Frontal cortex (tissue), 4 donors: ENCODE measurements at regions not wholly inside any gene's neighbourhood (a gene's known extent, or its start where the extent isn't known, plus 50 kb on each side); places are given as distances from the start of the nearest gene placed in this dataset. TPM values are rescaled to one million over a fixed set of nuclear protein-coding genes. Genes with fewer than 3 reads are reported as not detected.
"Not testable (repeated sequence)": the region's sequence is repeated elsewhere in the genome, so short reads cannot be mapped to it uniquely, and the experiment has no call there.

Experiments
- DNase-seq, 2 donors: peaks; one replicate each; pipeline ENCODE4 v3.0.0; 2012; ENCODE audit warnings: low spot score in 2 of 2
- FAIRE-seq: peaks from 2 replicates; lab custom pipeline; 2012; peaks lifted over from hg19 to GRCh38; lab: Jason Lieb, UNC
- small RNA-seq: library from RNA; depleted of rRNA; stranded (forward); fragments of <200 nt; gene quantifications from one replicate; pipeline ENCODE3, GENCODE V24; 2014
- donor health status: control.
- donor health status: control.
- donor health status: control.

DNA sequence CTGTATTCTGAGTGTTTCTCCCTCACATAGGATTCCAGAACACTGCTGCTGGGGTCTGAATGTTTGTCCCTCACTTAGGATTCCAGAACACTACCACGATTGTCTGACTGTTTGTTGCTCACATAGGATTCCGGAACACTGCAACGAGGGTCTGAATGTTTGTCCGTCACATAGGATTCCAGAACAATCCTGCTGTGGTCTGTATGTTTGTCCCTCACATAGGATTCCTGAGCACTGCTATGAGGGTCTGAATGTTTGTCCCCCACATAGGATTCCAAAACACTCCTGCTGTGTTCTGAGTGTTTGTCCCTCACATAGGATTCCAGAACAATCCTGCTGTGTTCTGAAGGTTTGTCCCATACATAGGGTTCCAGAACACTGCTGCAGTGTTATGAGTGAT, 215.8 kb downstream of the FOXD4L6 start:
- DNase-seq, FAIRE-seq: not testable (repeated sequence)

DNA sequence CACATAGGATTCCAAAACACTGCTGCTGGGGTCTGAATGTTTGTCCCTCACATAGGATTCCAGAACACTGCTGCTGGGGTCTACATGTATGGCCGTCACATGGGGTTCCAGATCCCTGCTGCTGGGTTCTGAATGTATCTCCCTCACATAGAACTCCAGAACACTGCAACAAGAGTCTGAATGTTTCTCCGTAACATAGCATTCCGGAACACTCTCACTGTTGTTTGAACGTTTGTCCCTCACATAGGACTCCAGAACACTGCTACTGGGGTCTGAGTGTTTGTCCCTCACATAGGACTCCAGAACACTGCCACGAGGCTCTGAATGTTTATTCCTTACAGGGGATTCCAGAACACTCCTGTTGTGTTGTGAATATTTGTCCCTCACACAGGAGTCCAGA, 216.8 kb downstream of the FOXD4L6 start:
- DNase-seq (no peak), FAIRE-seq (no peak)

DNA sequence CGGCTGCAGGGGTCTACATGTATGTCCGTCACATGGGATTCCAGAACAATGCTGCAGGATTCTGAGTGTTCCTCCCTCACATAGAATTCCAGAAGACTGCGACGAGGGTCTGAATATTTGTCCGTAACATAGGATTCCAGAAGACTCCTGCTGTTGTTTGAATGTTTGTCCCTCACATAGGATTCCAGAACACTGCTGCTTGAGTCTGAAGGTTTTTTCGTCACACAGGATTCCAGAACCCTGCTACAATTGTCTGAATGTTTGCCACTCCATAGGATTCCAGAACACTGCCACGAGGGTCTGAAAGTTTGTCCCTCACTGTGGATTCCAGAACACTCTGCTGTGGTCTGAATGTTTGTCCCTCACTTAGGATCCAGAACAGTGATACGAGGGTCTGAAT, 217.5 kb downstream of the FOXD4L6 start:
- not testable (repeated sequence) for DNase-seq, FAIRE-seq

DNA sequence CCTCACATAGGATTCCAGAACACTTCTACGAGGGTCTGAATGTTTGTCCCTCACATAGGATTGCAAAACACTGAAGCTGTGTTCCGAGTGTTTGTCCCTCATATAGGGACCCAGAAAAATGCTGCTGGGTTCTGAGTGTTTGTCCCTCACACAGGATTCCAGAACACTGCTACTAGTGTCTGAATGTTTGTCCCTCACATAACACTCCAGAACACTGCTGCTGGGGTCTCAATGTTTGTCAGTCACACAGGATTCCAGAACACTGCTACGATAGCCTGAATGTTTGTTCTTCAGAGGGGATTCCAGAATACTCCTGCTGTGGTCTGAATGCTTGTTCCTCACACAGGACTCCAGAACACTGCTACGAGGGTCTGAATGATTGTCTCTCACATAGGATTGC, 218.7 kb downstream of the FOXD4L6 start:
- FAIRE-seq (no peak), DNase-seq (no peak)

DNA sequence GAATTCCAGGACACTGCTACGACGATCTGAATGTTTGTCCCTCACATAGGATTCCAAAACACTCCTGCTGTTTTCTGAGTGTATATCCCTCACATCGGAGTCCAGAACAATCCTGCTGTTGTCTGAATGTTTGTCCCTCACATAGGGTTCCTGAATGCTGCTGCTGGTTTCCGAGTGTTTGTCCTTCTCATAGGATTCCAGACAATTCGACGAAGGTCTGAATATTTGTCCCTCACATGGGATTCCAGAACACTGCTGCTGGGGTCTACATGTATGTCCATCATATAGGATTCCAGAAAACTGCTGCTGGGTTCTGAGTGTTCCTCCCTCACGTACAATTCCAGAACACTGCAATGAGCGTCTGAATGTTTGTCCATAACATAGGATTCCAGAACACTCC, 219.4 kb downstream of the FOXD4L6 start:
- FAIRE-seq, DNase-seq: not testable (repeated sequence)

DNA sequence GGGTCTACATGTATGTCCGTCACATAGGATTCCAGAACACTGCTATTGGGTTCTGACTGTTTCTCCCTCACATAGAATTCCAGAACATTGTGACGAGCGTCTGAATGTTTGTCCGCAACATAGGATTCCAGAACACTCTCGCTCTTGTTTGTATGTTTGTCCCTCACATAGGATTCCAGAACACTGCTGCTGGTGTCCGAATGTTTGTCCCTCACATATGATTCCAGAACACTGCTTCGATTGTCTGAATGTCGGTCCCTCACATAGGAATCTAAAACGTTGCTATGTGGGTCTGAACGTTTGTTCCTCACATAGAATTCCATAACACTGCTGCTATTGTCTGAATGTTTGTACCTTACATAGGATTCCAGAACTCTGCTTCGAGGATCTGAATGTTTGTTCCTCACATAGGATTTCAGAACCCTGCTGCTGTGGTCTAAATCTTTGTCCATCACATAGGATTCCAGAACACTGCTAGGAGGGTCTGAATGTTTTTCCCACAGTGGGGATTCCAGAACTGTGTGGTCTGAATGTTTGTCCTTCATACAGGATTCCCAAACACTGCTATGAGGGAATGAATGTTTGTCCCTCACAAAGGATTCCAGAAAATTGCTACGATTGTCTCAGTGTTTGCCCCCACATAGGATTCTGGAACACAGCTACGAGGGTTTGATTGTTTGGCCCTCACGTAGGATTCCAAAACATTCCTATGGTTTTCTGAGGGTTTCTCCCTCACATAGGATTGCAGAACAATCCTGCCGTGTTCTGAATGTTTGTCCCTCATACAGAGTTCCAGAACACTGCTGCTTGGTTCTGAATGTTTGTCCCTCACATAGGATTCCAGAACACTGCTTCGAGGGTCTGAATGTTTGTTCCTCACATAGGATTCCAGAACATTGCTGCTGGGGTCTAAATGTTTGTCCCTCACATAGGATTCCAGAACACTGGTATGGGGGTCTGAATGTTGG, 220.5 kb downstream of the FOXD4L6 start:
- DNase-seq: no peak
- no peak for FAIRE-seq

DNA sequence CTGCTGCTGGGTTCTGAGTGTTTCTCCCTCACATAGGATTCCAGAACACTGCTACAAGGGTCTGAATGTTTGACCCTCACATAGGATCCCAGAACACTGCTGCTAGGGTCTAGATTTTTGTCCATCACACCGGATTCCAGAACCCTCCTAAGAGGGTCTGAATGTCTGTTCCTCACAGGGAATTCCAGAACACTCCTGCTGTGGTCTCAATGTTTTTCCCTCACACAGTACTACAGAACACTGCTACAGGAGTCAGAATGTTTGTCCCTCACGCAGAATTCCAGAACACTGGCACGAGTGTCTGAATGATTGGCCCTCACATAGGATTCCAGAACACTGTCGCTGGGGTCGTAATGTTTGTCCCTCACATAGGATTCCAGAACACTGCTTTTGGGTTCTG, 221.6 kb downstream of the FOXD4L6 start:
- not testable (repeated sequence) for FAIRE-seq, DNase-seq

DNA sequence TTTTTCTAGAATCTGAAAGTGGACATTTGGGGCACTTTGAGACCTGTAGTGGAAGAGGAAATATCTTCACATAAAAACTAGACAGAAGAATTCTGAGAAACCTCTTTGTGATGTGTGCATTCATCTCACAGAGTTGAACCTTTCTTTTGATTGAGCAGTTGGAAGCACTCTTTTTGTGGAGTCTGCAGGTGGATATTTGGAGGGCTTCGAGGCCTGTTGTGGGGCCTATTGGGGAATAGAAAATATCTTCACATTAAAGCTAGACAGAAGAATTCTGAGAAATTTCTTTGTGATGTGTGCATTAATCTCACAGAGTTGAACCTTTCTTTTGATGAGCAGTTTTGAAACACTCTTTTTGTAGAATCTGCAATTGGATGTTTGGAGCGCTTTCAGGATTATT, 236.2 kb downstream of the FOXD4L6 start:
- FAIRE-seq, DNase-seq: not testable (repeated sequence)

DNA sequence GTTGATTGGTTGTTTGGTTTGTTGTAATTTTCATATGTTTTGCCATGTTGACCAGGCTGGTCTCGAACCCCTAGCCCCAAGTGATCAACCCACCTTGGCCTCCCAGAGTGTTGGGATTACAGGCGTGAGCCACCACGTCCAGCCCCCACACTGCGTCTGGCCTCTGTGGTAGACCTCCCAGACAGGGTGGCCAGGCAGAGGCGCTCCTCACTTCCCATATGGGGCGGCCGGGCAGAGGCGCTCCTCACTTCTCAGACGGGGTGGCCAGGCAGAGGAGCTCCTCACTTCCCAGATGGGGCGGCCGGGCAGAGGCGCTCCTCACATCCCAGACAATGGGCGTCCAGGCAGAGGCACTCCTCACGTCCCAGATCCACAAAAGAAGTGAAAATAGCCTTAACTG, 242.6 kb downstream of the FOXD4L6 start:
- FAIRE-seq, DNase-seq: not testable (repeated sequence)

DNA sequence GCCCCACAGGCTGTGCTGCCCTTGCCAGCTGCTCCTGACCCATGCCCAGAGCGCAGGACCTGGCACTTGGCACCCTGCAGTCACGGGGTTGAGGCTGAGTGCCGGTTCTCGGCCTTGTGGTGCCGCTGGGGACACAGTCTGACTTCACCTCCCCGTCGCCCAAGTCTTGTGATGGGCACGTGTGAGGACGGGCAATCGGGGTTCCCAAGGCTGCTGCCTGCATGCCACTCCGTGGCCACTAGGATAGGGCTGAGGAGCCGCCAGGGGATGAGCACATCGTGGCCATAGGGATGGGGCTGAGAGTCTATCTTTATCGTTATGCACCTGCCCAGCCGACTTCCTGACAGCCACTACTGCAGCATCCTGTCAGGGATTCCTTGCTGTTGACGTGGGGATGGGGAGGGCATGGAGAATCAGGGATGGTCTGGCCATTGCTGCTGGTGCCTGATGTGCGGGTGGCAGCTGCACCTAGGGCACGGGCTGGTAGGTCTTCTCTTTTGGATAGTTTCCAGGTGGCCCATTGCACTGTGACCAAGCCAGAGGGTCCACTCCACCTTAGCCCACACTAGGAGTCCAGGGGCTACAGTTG, 243.5 kb downstream of the FOXD4L6 start:
- not testable (repeated sequence) for DNase-seq, FAIRE-seq

DNA sequence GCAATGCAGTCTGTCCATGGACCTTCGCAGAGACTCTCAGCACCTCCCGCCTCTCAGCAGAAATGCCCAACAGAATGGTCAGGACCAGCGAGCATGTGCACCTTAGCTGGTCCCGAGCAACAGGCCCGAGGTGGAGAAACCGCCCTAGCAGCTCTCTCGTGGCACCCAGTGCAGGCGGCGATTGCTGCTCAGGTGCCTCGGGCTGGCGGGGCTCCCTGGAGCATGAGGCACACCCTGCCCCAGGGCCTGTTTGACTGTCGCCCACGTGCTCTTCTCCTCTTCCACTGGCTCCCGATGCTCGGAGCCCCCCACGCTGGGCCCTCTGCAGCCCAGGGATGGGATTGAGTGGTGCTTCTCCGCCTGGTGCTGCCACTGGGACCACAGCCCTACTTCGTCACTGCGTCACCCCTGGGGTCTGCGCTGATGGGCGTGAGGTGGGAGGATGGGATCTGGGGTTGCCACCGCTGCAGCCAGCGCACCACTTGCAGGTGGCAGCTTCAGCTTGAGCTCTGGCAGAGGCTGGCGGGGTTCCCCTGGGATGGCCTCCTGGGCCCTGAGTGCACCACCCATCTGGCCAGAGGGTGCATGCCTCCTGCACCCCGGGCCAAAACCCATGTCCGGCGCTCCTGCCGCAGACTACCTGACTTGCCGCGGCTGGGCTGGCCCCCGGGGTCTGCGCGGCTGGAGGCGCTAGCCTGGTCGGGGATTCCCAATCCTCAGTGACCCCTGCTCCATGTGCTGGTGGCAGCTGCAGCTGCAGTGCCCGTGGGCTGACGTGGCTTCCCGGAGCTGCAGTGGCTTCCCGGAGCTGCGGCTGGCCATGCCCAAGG, 244.2 kb downstream of the FOXD4L6 start:
- DNase-seq (no peak), FAIRE-seq (no peak)

DNA sequence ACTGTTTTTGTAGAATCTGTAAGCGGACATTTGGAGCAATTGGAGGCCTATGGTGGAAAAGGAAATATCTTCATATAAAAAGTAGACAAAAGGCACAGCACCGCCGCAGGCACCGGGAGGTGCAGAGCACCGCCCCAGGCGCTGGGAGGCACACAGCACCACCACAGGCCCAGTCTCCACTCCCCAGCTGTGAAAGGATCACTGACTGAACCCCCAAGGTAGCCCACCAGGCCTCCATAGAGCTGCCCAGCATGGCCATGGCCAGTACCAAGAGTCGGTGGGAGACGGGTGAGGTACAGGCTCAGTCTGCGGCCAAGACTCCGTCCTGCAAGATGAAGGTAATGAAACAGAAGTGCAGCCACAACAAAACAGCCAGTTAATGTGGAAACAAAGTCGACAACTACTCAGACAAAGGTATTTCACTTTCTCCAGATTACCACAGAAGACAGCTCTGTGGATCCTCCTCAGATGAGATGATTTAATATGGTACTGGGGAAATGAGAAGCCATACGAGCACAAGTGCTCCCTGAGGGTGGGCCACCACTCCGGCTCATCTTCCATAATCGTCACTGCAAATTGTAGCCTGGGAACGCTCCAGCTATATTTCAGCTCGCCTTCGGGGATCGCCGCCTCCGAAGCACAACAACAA, 244.9 kb downstream of the FOXD4L6 start:
- not testable (repeated sequence) for DNase-seq, FAIRE-seq

DNA sequence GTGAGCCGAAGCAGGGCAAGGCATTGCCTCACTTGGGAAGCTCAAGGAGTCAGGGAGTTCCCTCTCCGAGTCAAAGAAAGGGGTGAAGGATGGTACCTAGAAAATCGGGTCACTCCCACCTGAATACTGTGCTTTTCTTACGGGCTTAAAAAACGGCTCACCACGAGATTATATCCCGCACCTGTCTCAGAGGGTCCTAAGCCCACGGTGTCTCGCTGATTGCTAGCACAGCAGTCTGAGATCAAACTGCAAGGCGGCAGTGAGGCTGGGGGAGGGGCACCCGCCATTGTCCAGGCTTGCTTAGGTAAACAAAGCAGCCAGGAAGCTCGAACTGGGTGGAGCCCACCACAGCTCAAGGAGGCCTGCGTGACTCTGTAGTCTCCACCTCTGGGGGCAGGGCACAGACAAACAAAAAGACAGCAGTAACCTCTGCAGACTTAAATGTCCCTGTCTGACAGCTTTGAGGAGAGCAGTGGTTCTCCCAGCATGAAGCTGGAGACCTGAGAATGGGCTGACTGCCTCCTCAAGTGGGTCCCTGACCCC, 254.7 kb downstream of the FOXD4L6 start:
- not testable (repeated sequence) for DNase-seq, FAIRE-seq

DNA sequence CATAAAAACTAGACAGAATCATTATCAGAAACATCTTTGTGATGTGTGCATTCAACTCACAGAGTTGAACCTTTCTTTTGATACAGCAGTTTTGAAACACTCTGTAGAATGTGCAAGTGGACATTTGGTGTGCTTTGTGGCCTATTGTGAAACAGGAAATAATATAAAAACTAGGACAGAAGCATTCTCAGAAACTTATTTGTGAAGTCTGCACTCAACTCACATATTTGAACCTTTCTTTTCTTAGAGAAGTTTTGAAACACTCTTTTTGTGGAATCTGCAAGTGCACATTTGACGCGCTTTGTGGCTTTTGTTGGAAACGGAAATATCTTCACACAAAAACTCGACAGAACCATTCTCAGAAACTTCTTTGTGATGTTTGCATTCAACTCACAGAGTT, 260.0 kb downstream of the FOXD4L6 start:
- not testable (repeated sequence) for DNase-seq, FAIRE-seq

Small RNA genes lying in the stretch of these regions (small RNA-seq; reads per million reads assigned to genes)
- gene AL353626.2: not detected
- gene MIR1299: not detected
